Adrenal gland (tissue), 9 donors: ENCODE measurements at regions not wholly inside any gene's neighbourhood (a gene's known extent, or its start where the extent isn't known, plus 50 kb on each side); places are given as distances from the start of the nearest gene placed in this dataset.

ENCODE experiments used
- DNase-seq, 7 donors: peaks; one replicate each; pipeline ENCODE4 v3.0.0-alpha.2; 2019 to 2020
- H3K27ac ChIP-seq, 5 donors: fragments of 200-600 bp; sonication (generic) in 4 of 5; 1 replicate in 3 of 5; 2 replicates in 2 of 5; pipeline versions ENCODE4 v1.5.1 to v1.8.0; 2016 to 2020; ENCODE audit warnings: mild to moderate bottlenecking in 1 of 5
- H3K27me3 ChIP-seq: fragments of 200-600 bp; 2 replicates; pipeline ENCODE4 v1.8.0; 2021
- H3K36me3 ChIP-seq, 2 donors: fragments of 200-600 bp; replicated peaks in 1 of 2; 1 replicate in 1 of 2; 2 replicates in 1 of 2; pipeline versions ENCODE4 v1.5.1 to v1.8.0; 2018 to 2022
- H3K4me1 ChIP-seq, 2 donors: fragments of 200-600 bp; replicated peaks in 1 of 2; 1 replicate in 1 of 2; 2 replicates in 1 of 2; pipeline versions ENCODE4 v1.5.1 to v1.8.0; 2018 to 2021
- H3K4me3 ChIP-seq, 4 donors: fragments of 200-600 bp; sonication (generic) in 3 of 4; one replicate each; pipeline ENCODE4 v1.5.1; 2016 to 2018
- H3K9me3 ChIP-seq, 3 donors: fragments of 200-600 bp; sonication (generic) in 1 of 3; replicated peaks in 1 of 3; 1 replicate in 2 of 3; 2 replicates in 1 of 3; pipeline versions ENCODE4 v1.5.1 to v1.8.0; 2016 to 2021
- CTCF ChIP-seq, 6 experiments: fragments of 450-650 bp in 4 of 6; fragments of 200-600 bp in 2 of 6; sonication (generic) in 1 of 6; IDR thresholded peaks; 1 replicate in 5 of 6; 2 replicates in 1 of 6; pipeline versions ENCODE4 v1.5.1 to v1.8.0; 2016 to 2021; ENCODE audit warnings: antibody characterized with exemption in 6 of 6, mild to moderate bottlenecking in 2 of 6, moderate library complexity in 1 of 6
- POLR2A ChIP-seq, 2 donors: fragments of 450-650 bp; IDR thresholded peaks; one replicate each; pipeline ENCODE4 v1.6.1; 2017; ENCODE audit warnings: antibody characterized with exemption in 2 of 2, mild to moderate bottlenecking in 2 of 2, moderate library complexity in 1 of 2
- WGBS, 4 donors: extraction: QIAGEN DNeasy Blood & Tissue Kit in 2 of 4; methylation state at CpG; one replicate each; pipeline versions ENCODE4 v1.1.5 to v1.1.7; 2013 to 2017; 5-methylcytosine and 5-hydroxymethylcytosine counted together
- intact Hi-C, 2 donors: fragments of 100-400 bp; cut with DNase I; formaldehyde crosslinking; loops; one replicate each; pipeline versions ENCODE4 v1.14.1 to v1.15.0; 2022 to 2023
- donor health status: healthy with polysubstance abuse.
- donor health status: Bipolar disorder and iron deficiency.
- donor health status: DM: yes; HTN: yes; CAD: no.
- donor health status: DM: no; HTN: no; CAD: no.
- donor health status: DM: no; HTN: no; CAD: no.

GRCh38 chr10:63901228-63901627 is 380.0 kb downstream of the REEP3 start:
- no peaks in the 10 kb centered on the region for H3K36me3 ChIP-seq
- no peak overlapping the region for H3K27ac ChIP-seq
- intact Hi-C loops = no loop called here
- H3K27me3 ChIP-seq = no peaks in the 10 kb centered on the region
- 63 to 69% (median 67%) methylated on average over 3 of the region's 3 CpGs for WGBS, 4 donors
- H3K9me3 ChIP-seq = no peaks in the 10 kb centered on the region
- H3K4me1 ChIP-seq = no peaks in the 10 kb centered on the region
- no peak for DNase-seq
- TF ChIP-seq CTCF (IDR thresholded peaks at IDR 0.05) (no peak), POLR2A (IDR thresholded peaks at IDR 0.05) (no peak)
- no peak overlapping the region for H3K4me3 ChIP-seq

GRCh38 chr10:63901881-63902280 is 380.7 kb downstream of the REEP3 start:
- no peak overlapping the region for H3K4me3 ChIP-seq
- no peaks in the 10 kb centered on the region for H3K9me3 ChIP-seq
- TF ChIP-seq CTCF (IDR thresholded peaks at IDR 0.05) (no peak), POLR2A (IDR thresholded peaks at IDR 0.05) (no peak)
- no peaks in the 10 kb centered on the region for H3K27me3 ChIP-seq
- DNase-seq = no peak
- intact Hi-C loops = no loop called here
- no peak overlapping the region for H3K27ac ChIP-seq
- no peaks in the 10 kb centered on the region for H3K36me3 ChIP-seq
- no peaks in the 10 kb centered on the region for H3K4me1 ChIP-seq
- 56 to 72% (median 64%) methylated on average over 6 of the region's 6 CpGs for WGBS, 4 donors

- WGBS, 4 donors = 32 to 41% (median 37%) methylated on average over 4 of the region's 4 CpGs
These were observed 389.6 kb downstream of the REEP3 start for GRCh38 chr10:63910806-63911205.

GRCh38 chr10:63915240-63915639 is 394.0 kb downstream of the REEP3 start:
- Histone ChIP-seq H3K4me1 (no peaks in the 10 kb centered on the region), H3K27ac (no peak overlapping the region), H3K9me3 (no peaks in the 10 kb centered on the region), H3K36me3 (no peaks in the 10 kb centered on the region), H3K27me3 (no peaks in the 10 kb centered on the region), H3K4me3 (no peak overlapping the region)
- no peak for TF ChIP-seq CTCF (IDR thresholded peaks at IDR 0.05)
- no peak for TF ChIP-seq POLR2A (IDR thresholded peaks at IDR 0.05)
- intact Hi-C loops = no loop called here
- 90 to 98% (median 94%) methylated on average over 2 of the region's 2 CpGs for WGBS, 4 donors
- DNase-seq = no peak

More at GRCh38 chr10:63910806-63911205, 389.6 kb downstream of the REEP3 start:
- H3K36me3 ChIP-seq = no peaks in the 10 kb centered on the region
- TF ChIP-seq POLR2A (IDR thresholded peaks at IDR 0.05) = no peak
- no peak for TF ChIP-seq CTCF (IDR thresholded peaks at IDR 0.05)
- H3K4me1 ChIP-seq = no peaks in the 10 kb centered on the region
- no peaks in the 10 kb centered on the region for H3K9me3 ChIP-seq
- no peak for DNase-seq
- intact Hi-C loops = no loop called here
- H3K27ac ChIP-seq = no peak overlapping the region
- H3K27me3 ChIP-seq = no peaks in the 10 kb centered on the region
- H3K4me3 ChIP-seq = no peak overlapping the region
